ENCODE measurements at regions not wholly inside any gene's neighbourhood (a gene's known extent, or its start where the extent isn't known, plus 50 kb on each side); places are given as distances from the start of the nearest gene placed in this dataset.

GRCh38 chr15:99454107-99454809, 111.5 kb upstream of the MEF2A start:
- no peaks in the 10 kb centered on the region for H3K36me3 Mint-ChIP-seq (ENCODE audit: low read depth)
- H3K4me3 Mint-ChIP-seq = no peak overlapping the region
- H3K27ac Mint-ChIP-seq (ENCODE audit: unreplicated experiment) = no peak overlapping the region
- H3K4me1 Mint-ChIP-seq = peaks cover 4% of the 10 kb centered on the region
- no peaks in the 10 kb centered on the region for H3K9me3 Mint-ChIP-seq
- no peak for DNase-seq (ENCODE audit: low read depth, low spot score)
- no peak for TF ChIP-seq CTCF (conservative IDR thresholded peaks at IDR 0.05)
- no peaks in the 10 kb centered on the region for H3K27me3 Mint-ChIP-seq (ENCODE audit: low read depth)

- H3K4me1 Mint-ChIP-seq = peaks cover 4% of the 10 kb centered on the region
- H3K36me3 Mint-ChIP-seq (ENCODE audit: low read depth) = no peaks in the 10 kb centered on the region
- no peaks in the 10 kb centered on the region for H3K9me3 Mint-ChIP-seq
- H3K4me3 Mint-ChIP-seq = no peak overlapping the region
- H3K27me3 Mint-ChIP-seq (ENCODE audit: low read depth) = no peaks in the 10 kb centered on the region
- H3K27ac Mint-ChIP-seq (ENCODE audit: unreplicated experiment) = no peak overlapping the region
- no peak for TF ChIP-seq CTCF (conservative IDR thresholded peaks at IDR 0.05)
- no peak for DNase-seq (ENCODE audit: low read depth, low spot score)
Observed at GRCh38 chr15:99454941-99455788, 110.6 kb upstream of the MEF2A start.

- TF ChIP-seq CTCF (conservative IDR thresholded peaks at IDR 0.05) = no peak
- no peak overlapping the region for H3K4me3 Mint-ChIP-seq
- H3K9me3 Mint-ChIP-seq = no peaks in the 10 kb centered on the region
- no peaks in the 10 kb centered on the region for H3K27me3 Mint-ChIP-seq (ENCODE audit: low read depth)
- peaks cover 4% of the 10 kb centered on the region for H3K4me1 Mint-ChIP-seq
- no peak overlapping the region for H3K27ac Mint-ChIP-seq (ENCODE audit: unreplicated experiment)
- no peak for DNase-seq (ENCODE audit: low read depth, low spot score)
- no peaks in the 10 kb centered on the region for H3K36me3 Mint-ChIP-seq (ENCODE audit: low read depth)
Observed at GRCh38 chr15:99455789-99456160, 110.0 kb upstream of the MEF2A start.

DNA sequence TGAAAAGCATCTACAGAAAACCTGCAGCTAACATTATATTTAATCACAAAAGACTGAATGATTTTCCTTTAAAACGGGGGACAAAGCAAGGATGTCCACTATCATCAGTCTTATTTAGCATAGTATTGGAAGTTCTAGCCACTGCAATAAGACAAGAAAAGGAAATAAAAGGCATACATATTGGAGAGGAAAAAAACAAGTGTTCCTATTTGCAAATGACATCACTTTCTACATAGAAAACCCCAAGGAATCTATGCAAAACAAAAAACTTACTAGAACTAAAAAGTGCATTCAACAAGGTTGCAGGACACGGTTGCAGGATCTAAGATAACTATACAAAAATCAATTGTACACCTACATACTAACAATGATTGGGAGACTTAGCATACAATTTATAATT, 101.6 kb upstream of the MEF2A start:
- no peak for DNase-seq (ENCODE audit: low read depth, low spot score)
- Mint-ChIP-seq H3K36me3 (ENCODE audit: low read depth) (peaks cover 13% of the 10 kb centered on the region), H3K4me3 (no peak overlapping the region), H3K27ac (ENCODE audit: unreplicated experiment) (no peak overlapping the region), H3K4me1 (no peaks in the 10 kb centered on the region), H3K27me3 (ENCODE audit: low read depth) (no peaks in the 10 kb centered on the region), H3K9me3 (peaks cover 14% of the 10 kb centered on the region)
- TF ChIP-seq CTCF (conservative IDR thresholded peaks at IDR 0.05) = no peak

DNA sequence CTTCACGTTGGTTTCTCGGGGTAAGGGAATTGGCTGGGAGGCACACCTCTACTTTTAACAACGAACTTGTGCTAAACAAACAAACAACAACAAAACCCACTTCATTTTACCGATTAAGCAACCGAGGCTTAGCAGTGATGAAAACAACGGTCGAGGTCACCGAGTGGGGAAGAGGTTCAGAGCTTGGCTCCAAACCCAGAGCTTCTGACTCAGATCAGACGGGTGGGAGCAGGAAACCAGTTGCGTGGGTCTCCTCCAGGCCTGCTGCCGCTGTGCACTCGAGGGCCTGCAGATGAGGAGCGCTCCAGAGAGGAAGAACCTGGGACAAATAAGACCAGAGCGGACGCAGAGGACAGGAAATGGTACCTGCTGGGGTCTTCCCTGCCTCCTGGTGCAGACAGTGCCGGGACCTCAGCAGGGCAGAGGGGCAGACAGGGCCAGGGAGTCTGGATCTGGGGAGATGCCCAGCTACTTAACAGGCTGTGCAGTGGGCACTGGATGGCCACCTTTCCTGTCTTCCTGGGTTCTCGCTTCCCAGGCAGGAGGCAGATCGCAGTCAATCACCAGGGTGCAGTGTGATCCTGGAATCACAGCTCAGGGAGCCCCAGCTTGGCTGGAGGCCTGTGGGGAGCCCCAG, 99.0 kb upstream of the MEF2A start:
- no peak for DNase-seq (ENCODE audit: low read depth, low spot score)
- TF ChIP-seq CTCF (conservative IDR thresholded peaks at IDR 0.05) = no peak
- no peak overlapping the region for H3K27ac Mint-ChIP-seq (ENCODE audit: unreplicated experiment)
- H3K27me3 Mint-ChIP-seq (ENCODE audit: low read depth) = no peaks in the 10 kb centered on the region
- peaks cover 13% of the 10 kb centered on the region for H3K36me3 Mint-ChIP-seq (ENCODE audit: low read depth)
- H3K9me3 Mint-ChIP-seq = peaks cover 14% of the 10 kb centered on the region
- H3K4me3 Mint-ChIP-seq = no peak overlapping the region
- no peaks in the 10 kb centered on the region for H3K4me1 Mint-ChIP-seq

Data from neural crest cell (in vitro differentiated cells).